ENCODE measurements at regions not wholly inside any gene's neighbourhood (a gene's known extent, or its start where the extent isn't known, plus 50 kb on each side); places are given as distances from the start of the nearest gene placed in this dataset.

- no peak for DNase-seq
Measured at GRCh38 chr2:211251016-211251415, 694.6 kb downstream of the CPS1 start.

- DNase-seq: no peak
Measured at GRCh38 chr2:211258646-211259335, 702.4 kb downstream of the CPS1 start.

DNA sequence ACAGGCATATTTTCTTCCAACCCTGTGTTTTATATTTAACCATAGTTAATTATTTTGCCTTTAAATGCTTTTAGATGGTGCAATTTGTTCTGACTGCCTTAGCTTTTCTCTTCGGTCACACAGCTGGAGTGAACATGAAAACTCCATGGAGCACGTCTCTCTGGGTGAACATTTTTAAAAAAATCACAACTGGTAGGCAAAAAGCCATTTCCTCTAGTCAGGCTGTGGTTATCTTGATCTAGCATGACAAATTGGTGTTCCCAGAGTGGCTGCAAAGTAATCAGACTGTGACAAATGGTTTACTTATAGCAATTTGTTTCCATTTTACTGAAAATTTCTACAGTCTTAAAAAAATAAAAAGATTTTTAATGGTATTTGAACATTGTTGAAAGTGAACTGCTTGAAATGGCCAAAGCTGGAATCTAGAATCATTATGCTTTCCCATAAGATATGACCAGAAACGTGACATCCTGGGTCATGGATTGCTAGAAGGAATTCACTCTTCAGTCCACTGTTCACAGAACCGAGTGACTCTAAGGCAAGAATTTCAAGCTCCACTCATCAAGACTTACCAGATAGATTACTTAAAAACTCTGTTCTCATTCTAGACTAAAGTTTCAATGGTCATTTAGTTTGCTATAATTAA is 703.6 kb downstream of the CPS1 start:
- DNase-seq: no peak

DNA sequence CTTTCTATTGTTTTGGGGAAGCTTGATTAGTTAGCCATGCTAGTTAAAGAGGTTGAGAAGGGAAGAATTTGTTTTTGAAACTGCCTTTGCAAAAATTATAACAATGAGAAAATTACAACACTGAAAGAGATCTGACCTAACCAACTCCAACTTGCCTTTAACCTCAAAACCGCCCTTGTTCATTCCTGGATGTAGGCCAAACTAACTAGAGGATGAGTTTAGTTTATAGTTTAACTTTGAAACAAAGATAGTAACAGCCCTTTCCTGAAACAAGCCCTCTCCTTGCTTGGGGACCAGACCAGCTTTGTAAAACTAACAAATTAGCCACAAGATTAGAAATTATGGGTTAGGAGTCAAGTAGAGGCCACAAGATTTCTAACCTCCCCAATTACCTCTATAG is 713.9 kb downstream of the CPS1 start:
- DNase-seq: no peak

DNA sequence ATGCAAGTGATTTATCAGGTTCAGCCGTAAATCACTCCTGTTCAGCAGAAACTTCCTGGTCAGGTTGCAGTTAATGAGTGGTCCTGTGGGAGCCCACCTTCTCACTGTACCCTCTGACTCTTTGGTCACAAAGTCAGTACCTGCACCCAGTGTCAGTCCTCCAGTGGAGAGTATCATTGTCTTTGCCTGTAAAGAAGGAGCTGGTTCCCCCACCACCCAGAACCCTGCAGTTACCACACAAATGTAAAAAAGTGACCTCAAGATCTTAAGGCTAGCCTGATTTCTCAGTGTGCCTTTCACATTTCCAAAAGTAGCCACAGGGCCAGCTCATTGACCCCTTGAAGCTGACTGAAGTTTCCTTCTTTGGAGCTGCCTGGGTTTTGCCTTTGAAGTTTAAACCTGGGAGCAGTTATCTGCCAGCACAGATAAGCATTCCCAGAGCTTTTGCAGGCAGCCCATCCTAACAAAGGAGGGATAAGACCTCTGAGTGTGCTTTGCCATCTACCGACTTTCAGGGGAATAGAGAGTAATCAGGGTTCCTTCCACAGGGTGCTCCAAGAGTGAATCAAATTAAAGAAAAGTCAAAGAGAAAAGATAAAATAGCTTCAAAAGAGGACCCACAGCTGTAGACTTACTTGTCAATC is 725.2 kb downstream of the CPS1 start:
- no peak for DNase-seq

GRCh38 chr2:211302676-211303075 is 746.3 kb downstream of the CPS1 start:
- no peak for DNase-seq

- no peak for DNase-seq
Measured at GRCh38 chr2:211306929-211307328, 750.5 kb downstream of the CPS1 start.
